ENCODE measurements at regions not wholly inside any gene's neighbourhood (a gene's known extent, or its start where the extent isn't known, plus 50 kb on each side); places are given as distances from the start of the nearest gene placed in this dataset.
"Not testable (repeated sequence)": the region's sequence is repeated elsewhere in the genome, so short reads cannot be mapped to it uniquely, and the experiment has no call there.

GRCh38 chr4:167854881-167855280 is 237.5 kb upstream of the ANXA10 start:
- DNase-seq: no peak

- DNase-seq: peak in 1 of 2 experiments; percentile 34
Observed at GRCh38 chr4:167858127-167858526, 234.2 kb upstream of the ANXA10 start.

GRCh38 chr4:167867191-167867590 is 225.1 kb upstream of the ANXA10 start:
- DNase-seq: no peak

GRCh38 chr4:167868163-167868562 is 224.2 kb upstream of the ANXA10 start:
- no peak for DNase-seq

- no peak for DNase-seq
Observed at GRCh38 chr4:167873496-167873895, 218.8 kb upstream of the ANXA10 start.

- DNase-seq: not testable (repeated sequence)
Observed at GRCh38 chr4:167876091-167876490, 216.2 kb upstream of the ANXA10 start.

- DNase-seq: not testable (repeated sequence)
Observed at GRCh38 chr4:167877826-167878225, 214.5 kb upstream of the ANXA10 start.

- DNase-seq: no peak
Observed at GRCh38 chr4:167883266-167883665, 209.1 kb upstream of the ANXA10 start.

GRCh38 chr4:167885071-167885470 is 207.3 kb upstream of the ANXA10 start:
- DNase-seq: no peak

GRCh38 chr4:167885872-167886271 is 206.5 kb upstream of the ANXA10 start:
- no peak for DNase-seq

- no peak for DNase-seq
Observed at GRCh38 chr4:167887726-167888125, 204.6 kb upstream of the ANXA10 start.

GRCh38 chr4:167890226-167890625 is 202.1 kb upstream of the ANXA10 start:
- no peak for DNase-seq

- DNase-seq: no peak
Observed at GRCh38 chr4:167893531-167893930, 198.8 kb upstream of the ANXA10 start.

GRCh38 chr4:167896260-167896659 is 196.1 kb upstream of the ANXA10 start:
- DNase-seq: not testable (repeated sequence)

- no peak for DNase-seq
Observed at GRCh38 chr4:167897116-167897515, 195.2 kb upstream of the ANXA10 start.

- no peak for DNase-seq
Observed at GRCh38 chr4:167903291-167903721, 189.0 kb upstream of the ANXA10 start.

GRCh38 chr4:167906851-167907250 is 185.5 kb upstream of the ANXA10 start:
- no peak for DNase-seq

- DNase-seq: no peak
Observed at GRCh38 chr4:167908816-167909215, 183.5 kb upstream of the ANXA10 start.

GRCh38 chr4:167912535-167912934 is 179.8 kb upstream of the ANXA10 start:
- not testable (repeated sequence) for DNase-seq

- no peak for DNase-seq
Observed at GRCh38 chr4:167918077-167918476, 174.3 kb upstream of the ANXA10 start.

- DNase-seq: no peak
Observed at GRCh38 chr4:167930166-167930565, 162.2 kb upstream of the ANXA10 start.

- DNase-seq: no peak
Observed at GRCh38 chr4:167934216-167934615, 158.1 kb upstream of the ANXA10 start.

GRCh38 chr4:167939863-167940616 is 152.3 kb upstream of the ANXA10 start:
- DNase-seq: no peak

- DNase-seq: no peak
Observed at GRCh38 chr4:167943872-167944505, 148.3 kb upstream of the ANXA10 start.

- no peak for DNase-seq
Observed at GRCh38 chr4:167944721-167945120, 147.6 kb upstream of the ANXA10 start.

Data from SHP77 (cell line).